Epithelial cell of proximal tubule (primary cell): ENCODE measurements at regions not wholly inside any gene's neighbourhood (a gene's known extent, or its start where the extent isn't known, plus 50 kb on each side); places are given as distances from the start of the nearest gene placed in this dataset.
A peak's percentile ranks its signal among the peaks of the same experiment; 100 is the strongest.
"Not testable (repeated sequence)": the region's sequence is repeated elsewhere in the genome, so short reads cannot be mapped to it uniquely, and the experiment has no call there.

Experiments used
- DNase-seq: peaks from one replicate; pipeline ENCODE4 v3.0.0-alpha.2; 2011; ENCODE audit warnings: low read depth
- H3K4me3 ChIP-seq: 2 replicates; pipeline ENCODE4 v1.5.1; 2011; ENCODE audit warnings: low read depth, mild to moderate bottlenecking, low read length
- CTCF ChIP-seq: conservative IDR thresholded peaks from 2 replicates; pipeline ENCODE4 v1.5.1; 2012; ENCODE audit warnings: low read depth, mild to moderate bottlenecking, low read length

GRCh38 chr2:62391696-62392095 lies 114.3 kb downstream of the TMEM17 start:
- no peak for TF ChIP-seq CTCF
- DNase-seq: no peak
- H3K4me3 ChIP-seq: no peak overlapping the region

DNA sequence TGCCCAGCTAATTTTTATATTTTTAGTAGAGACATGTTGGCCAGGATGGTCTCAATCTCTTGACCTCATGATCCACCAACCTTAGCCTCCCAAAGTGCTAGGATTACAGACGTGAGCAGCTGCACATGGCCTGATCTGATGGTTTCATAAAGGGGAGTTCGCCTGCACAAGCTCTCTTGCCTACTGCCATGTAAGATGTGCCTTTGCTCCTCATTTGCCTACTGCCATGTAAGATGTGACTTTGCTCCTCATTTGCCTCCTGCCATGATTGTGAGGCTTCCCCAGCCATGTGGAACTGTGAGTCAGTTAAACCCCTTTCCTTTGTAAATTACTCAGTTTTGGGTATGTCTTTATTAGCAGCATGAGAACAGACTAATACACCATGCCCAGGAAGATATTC lies 119.6 kb downstream of the TMEM17 start:
- H3K4me3 ChIP-seq, DNase-seq: not testable (repeated sequence)

DNA sequence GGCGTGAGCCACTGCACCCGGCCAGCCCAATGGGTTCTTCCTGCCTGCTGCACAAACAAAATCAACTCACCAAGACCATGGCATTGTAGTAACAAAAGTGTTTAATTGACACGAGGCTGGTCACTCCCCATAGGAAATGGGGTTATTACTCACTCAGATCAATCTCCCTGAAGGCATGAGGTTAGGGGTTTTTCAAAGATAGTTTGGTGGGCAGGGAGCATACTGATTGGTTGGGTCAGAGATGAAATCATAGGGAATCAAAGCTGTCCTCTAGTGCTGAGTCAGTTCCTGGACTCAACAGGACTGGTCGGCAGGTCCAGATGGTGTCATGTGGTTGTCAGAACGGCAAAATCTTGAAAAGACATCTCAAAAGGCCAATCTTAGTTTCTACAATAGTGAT lies 122.1 kb downstream of the TMEM17 start:
- no peak for DNase-seq
- TF ChIP-seq CTCF: no peak
- H3K4me3 ChIP-seq: no peak overlapping the region

DNA sequence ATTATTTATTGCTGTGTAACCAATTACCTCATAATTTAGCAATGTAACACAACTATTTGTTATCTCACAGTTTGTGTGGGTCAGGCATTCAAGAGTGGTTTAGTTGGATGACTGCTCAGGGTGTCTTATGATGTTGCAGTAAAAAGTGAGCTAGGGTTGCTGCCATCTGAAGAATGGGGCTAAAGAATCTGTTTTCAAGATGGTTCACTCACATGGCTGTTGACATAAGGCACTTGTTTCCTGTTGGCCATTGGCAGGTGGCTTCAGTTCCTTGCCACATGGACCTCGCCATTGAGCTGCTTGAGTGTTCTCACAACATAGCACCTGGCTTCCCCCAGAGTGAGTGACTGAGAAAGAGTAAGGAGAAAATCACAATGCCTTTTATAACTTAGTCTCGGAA lies 123.2 kb downstream of the TMEM17 start:
- no peak for TF ChIP-seq CTCF
- DNase-seq: peak; percentile 87

GRCh38 chr2:62382122-62382521 lies 123.9 kb downstream of the TMEM17 start:
- H3K4me3 ChIP-seq: no peak overlapping the region
- no peak for TF ChIP-seq CTCF
- no peak for DNase-seq

More for the DNA sequence above, 123.2 kb downstream of the TMEM17 start:
- no peak overlapping the region for H3K4me3 ChIP-seq

DNA sequence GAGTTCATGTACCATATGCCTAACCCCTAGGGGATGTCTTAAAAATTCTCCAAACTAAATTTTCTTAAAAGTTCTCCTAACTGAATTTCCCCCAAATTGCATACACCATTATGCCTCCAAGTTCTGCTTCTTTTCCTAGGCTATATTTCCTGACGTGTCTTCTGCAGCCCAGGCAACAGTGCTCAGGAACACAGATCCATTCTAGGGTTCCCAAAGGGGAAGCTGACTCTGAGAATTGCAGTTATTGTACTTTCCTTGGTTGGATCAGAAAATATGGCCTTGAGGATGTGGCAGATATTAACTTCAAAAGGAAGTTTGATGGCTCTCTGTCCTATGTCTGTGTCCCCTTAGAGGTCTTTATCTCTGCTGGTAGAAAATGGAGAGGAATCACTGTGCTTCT lies 124.3 kb downstream of the TMEM17 start:
- no peak for DNase-seq
- no peak for TF ChIP-seq CTCF
- no peak overlapping the region for H3K4me3 ChIP-seq

DNA sequence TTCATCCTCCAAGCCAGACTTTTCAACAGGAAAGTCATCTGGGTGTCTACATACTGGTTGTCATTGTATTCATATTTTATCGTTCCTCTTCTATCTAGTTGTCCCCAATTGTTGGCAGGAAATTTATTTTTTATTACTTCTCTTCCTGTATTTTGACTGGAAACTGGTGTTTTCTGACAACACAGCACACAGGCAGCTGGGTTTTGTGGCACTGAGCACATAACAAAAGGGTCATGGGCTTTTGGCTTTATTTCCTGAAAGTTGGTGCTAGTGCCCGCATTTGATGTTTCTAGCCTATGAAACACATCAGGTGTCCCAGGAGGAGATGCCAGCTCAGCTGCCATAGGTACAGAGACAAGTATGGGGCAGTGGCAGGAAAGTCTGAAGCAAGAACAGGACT lies 126.4 kb downstream of the TMEM17 start:
- TF ChIP-seq CTCF: no peak
- DNase-seq: no peak
- no peak overlapping the region for H3K4me3 ChIP-seq

GRCh38 chr2:62375113-62375420 lies 130.9 kb downstream of the TMEM17 start:
- no peak overlapping the region for H3K4me3 ChIP-seq

More at GRCh38 chr2:62375113-62375420, 130.9 kb downstream of the TMEM17 start:
- no peak for DNase-seq
- no peak for TF ChIP-seq CTCF
